HG03432 (cell line): ENCODE measurements at regions not wholly inside any gene's neighbourhood (a gene's known extent, or its start where the extent isn't known, plus 50 kb on each side); places are given as distances from the start of the nearest gene placed in this dataset.
"Not testable (repeated sequence)": the region's sequence is repeated elsewhere in the genome, so short reads cannot be mapped to it uniquely, and the experiment has no call there.

Source experiments
- ATAC-seq: cut with Tn5 transposase; IDR thresholded peaks from one replicate; pipeline ENCODE4 v1.9.1; 2021; ENCODE audit warnings: mild to moderate bottlenecking, moderate library complexity; ENCODE audit not compliant: unreplicated experiment

- ATAC-seq = no peak
Observed at GRCh38 chr14:106522990-106523389, 996.6 kb downstream of the TMEM121 start.

GRCh38 chr14:106528717-106529116 lies 1002.3 kb downstream of the TMEM121 start:
- no peak for ATAC-seq

- ATAC-seq = no peak
Observed at GRCh38 chr14:106530031-106530422, 1003.6 kb downstream of the TMEM121 start.

GRCh38 chr14:106530423-106531107 lies 1004.2 kb downstream of the TMEM121 start:
- peak; percentile 71 for ATAC-seq

- not testable (repeated sequence) for ATAC-seq
Observed at GRCh38 chr14:106537597-106537996, 1011.2 kb downstream of the TMEM121 start.

GRCh38 chr14:106538201-106538600 lies 1011.8 kb downstream of the TMEM121 start:
- no peak for ATAC-seq

- ATAC-seq = no peak
Observed at GRCh38 chr14:106547735-106548434, 1021.5 kb downstream of the TMEM121 start.

GRCh38 chr14:106549064-106549463 lies 1022.7 kb downstream of the TMEM121 start:
- no peak for ATAC-seq

- ATAC-seq = no peak
Observed at GRCh38 chr14:106551265-106551664, 1024.9 kb downstream of the TMEM121 start.

GRCh38 chr14:106556211-106556610 lies 1029.8 kb downstream of the TMEM121 start:
- not testable (repeated sequence) for ATAC-seq

GRCh38 chr14:106556665-106557289 lies 1030.4 kb downstream of the TMEM121 start:
- no peak for ATAC-seq

- ATAC-seq = no peak
Observed at GRCh38 chr14:106562451-106562850, 1036.1 kb downstream of the TMEM121 start.

GRCh38 chr14:106564058-106564643 lies 1037.8 kb downstream of the TMEM121 start:
- no peak for ATAC-seq

- ATAC-seq = peak; percentile 46
Observed at GRCh38 chr14:106578481-106578880, 1052.1 kb downstream of the TMEM121 start.

- ATAC-seq = no peak
Observed at GRCh38 chr14:106579084-106579483, 1052.7 kb downstream of the TMEM121 start.

- no peak for ATAC-seq
Observed at GRCh38 chr14:106585692-106586091, 1059.3 kb downstream of the TMEM121 start.

GRCh38 chr14:106586098-106586704 lies 1059.8 kb downstream of the TMEM121 start:
- peak; percentile 72 for ATAC-seq

- ATAC-seq = not testable (repeated sequence)
Observed at GRCh38 chr14:106591539-106591938, 1065.2 kb downstream of the TMEM121 start.

GRCh38 chr14:106592115-106592852 lies 1065.9 kb downstream of the TMEM121 start:
- not testable (repeated sequence) for ATAC-seq

GRCh38 chr14:106599209-106599608 lies 1072.8 kb downstream of the TMEM121 start:
- no peak for ATAC-seq
